HG03159 (cell line): ENCODE measurements at regions not wholly inside any gene's neighbourhood (a gene's known extent, or its start where the extent isn't known, plus 50 kb on each side); places are given as distances from the start of the nearest gene placed in this dataset.
A peak's percentile ranks its signal among the peaks of the same experiment; 100 is the strongest.

ENCODE experiments used
- ATAC-seq: cut with Tn5 transposase; IDR thresholded peaks from one replicate; pipeline ENCODE4 v1.9.1; 2021; ENCODE audit warnings: mild to moderate bottlenecking, moderate library complexity; ENCODE audit not compliant: unreplicated experiment

DNA sequence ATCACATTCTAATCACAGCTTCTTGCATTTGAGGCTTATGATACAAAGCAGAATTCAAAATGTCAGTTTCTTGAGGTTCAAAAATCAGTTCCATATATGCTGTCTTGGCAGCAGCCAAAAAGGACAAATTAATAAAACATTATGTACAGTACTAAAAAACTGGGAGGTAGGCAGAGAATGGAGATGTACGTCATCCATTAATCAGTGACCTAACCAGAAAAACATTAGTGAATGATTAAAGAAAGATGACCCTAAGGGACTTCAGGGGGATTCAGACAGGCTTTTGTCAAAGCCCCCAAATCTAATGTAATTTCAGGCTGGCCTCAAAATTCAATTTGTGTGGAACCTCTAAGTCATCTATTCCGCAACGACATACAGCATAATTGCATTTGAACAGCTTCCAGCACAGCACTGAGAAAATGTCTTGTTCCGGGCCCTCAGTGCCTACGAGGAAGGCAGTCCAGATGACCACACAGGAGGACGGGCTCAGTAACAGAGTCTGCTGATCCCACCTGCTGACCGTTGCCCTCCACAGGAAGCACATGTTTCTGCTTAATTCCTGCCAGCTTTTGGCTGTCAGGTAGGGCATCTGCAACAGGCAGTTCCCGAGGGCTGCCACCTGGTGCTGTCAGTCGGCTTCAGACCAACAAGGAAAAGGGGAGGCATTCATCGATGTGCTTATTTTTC lies 83.8 kb upstream of the HHIP start:
- ATAC-seq: no peak

DNA sequence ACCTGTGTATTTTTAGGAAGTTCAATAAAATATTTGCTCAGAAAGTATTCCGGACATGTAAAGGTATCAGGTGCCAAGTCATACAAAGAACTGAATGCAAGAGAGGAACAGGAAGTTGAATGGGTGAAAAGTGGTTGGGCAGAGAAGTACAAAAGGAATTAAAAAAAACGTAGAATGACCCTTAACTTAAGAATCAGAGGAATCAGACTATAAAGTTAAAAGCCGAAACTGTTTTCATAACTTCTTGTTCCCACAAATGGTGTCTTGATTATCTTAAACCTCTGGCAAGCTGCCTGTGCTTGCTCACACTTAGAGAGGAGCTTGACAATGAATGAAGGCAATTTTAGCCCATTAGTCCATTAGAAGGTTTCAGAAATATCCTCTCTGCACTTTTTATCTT lies 81.6 kb upstream of the HHIP start:
- ATAC-seq: no peak

DNA sequence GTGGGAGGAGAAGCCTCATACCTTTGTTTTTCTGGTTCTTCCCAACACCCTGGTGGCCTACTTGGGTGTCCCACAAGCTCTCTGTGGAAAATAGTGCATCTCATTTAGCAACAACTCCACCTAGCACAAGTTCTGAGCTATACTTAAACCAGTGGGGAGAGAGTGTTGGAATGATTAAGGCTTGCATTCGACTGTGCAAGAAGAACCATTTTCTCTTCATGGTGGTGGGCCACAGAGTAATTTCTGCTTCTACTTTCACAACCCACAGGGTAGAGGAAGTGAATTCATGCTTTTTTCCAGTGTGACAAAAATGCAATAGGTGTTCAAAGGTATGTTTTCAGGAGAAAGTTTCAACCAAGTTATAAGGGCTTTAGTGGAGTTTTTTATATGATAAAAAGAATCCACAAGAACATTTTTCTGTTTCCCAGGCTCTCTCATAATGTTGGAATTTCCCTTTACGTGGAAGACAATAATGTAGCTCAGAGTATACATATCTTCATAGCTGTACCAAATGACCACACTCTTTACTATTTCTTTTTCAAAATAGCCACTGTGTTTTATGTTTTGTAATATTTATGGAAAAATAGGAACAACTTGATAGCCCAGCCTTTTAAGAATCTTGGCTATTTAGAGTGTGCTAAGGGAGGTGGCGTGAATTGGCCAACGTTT lies 80.3 kb upstream of the HHIP start:
- peak; percentile 63 for ATAC-seq

DNA sequence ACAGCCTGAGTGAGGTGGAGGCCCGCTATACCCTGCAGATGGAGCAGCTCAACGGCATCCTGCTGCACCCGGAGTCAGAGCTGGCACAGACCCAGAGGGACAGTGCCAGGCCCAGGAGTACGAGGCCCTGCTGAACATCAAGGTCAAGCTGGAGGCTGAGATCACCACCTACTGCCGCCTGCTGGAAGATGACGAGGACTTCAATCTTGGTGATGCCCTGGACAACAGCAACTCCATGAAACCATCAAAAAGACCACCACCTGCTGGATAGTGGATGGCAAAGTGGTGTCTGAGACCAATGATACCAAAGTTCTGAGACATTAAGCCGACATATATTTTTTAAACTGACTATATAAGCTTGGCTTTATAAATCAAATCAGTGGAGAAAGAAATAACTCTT lies 73.3 kb upstream of the HHIP start:
- no peak for ATAC-seq

DNA sequence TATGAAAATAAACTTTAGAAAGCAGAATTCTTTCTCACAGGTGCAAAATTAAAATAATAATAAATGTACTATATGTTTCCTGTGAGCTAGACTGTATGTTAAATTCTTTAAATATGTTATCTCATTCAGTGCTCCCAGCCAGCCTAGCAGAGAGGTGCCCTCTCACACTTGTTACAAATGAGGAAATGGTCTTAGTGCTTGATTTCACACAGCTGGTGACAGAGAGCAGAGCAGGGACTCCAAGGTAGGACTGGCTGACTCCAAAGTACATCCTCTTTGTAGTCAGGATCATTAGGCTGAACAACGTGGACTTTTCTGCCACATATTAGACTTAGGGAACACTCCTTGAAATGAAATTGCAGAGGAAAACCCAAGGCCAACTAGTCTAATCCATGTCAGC lies 72.0 kb upstream of the HHIP start:
- peak; percentile 86 for ATAC-seq

DNA sequence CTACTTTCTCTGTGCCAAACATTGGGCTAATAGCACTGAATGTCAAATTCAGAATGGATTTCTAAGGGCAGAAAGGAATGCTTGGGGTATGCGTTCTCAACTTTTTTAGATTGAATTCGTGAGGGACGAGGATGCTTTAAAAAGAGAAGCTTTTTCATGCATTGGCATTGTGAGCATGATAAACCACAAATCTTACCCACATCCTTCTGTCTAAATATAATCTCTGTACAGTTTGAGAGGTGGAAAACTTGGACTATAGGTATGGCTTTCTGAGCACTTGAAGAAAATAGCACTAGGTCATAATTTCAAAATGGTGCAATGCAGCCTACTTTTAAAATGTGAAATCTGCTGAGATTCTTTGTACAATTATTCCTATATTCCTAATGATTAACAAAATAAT lies 71.4 kb upstream of the HHIP start:
- no peak for ATAC-seq

DNA sequence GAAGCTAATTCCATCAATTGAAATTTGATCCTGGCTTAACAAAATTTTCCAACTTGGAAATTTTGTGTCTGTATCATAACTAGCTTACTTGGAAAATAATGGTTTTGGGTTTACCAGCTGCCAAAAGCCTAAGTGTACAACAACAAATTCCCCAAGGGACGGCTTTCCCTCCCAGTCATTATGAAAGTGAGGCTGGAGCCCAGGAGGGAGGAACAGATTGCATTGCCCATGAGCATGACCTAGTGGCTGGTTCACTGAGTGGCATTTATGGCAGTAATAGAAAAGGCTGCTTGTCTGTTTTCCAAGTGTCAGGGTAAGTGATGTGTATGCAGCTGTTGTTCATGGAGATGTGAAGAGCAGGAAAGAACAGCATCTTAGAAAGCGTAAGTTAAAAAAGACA lies 70.8 kb upstream of the HHIP start:
- ATAC-seq: no peak

DNA sequence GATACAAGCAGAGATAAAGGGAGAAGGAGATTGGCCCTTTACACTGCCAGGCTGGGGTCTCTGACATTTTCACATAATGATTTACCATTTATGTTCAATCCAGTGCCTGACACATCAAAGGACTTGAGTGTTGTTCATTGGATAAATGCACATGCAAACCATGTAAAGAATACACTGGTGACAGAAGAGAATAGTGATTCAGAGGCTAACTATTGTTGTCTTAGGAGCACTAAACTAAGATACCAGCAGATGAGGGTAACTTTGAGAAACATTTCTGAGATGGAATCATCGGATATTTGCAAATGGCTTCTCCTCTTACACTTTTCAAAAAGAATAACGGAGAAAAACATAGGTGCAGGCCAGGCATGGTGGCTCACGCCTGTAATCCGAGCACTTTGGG lies 67.3 kb upstream of the HHIP start:
- ATAC-seq: no peak

DNA sequence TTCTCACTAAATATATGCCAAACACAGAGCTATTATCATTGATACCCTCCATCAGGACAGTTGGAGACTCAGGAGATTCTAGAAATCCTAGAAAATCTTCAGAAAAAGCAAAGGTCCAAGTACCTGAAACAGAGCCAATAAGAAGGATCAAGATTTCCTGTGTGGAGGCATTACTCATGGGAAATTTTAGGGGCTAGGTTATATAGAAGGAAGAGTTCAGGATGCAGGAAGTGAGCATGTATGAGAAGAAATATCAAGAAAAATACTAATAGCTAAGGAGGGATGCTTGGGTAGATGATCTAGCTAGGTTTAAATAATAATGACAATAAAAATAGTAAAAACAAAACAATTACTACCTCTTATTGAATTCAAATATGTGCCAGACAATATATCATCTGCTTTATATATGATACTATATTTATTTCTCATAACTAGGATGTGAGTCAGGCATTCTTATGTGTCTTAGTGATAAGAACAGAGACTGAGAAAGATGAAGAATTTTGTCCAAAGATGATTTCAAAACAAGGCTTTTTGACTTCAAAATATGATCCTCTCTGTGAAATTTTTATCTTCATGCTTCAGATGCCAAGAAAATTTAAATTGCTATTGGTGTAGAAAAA lies 66.4 kb upstream of the HHIP start:
- ATAC-seq: no peak

DNA sequence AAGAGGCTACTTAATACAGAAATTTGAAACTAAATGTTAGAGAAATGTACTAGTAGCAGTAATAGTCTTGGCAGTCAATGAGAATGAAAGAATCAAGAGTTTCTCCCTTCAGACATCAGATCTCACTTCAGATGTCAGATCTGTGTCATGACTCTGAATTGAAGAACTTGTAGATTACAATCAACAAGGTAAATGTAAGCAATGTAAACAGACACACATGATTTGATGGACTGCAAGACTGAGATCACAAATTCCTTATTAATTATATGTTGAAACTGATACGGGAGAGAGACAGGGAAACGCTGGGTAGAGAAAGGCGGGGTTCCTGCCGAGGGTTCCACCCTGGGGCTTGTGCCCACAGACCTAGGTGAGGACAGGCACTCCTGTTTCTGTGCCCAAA lies 65.5 kb upstream of the HHIP start:
- ATAC-seq: no peak

DNA sequence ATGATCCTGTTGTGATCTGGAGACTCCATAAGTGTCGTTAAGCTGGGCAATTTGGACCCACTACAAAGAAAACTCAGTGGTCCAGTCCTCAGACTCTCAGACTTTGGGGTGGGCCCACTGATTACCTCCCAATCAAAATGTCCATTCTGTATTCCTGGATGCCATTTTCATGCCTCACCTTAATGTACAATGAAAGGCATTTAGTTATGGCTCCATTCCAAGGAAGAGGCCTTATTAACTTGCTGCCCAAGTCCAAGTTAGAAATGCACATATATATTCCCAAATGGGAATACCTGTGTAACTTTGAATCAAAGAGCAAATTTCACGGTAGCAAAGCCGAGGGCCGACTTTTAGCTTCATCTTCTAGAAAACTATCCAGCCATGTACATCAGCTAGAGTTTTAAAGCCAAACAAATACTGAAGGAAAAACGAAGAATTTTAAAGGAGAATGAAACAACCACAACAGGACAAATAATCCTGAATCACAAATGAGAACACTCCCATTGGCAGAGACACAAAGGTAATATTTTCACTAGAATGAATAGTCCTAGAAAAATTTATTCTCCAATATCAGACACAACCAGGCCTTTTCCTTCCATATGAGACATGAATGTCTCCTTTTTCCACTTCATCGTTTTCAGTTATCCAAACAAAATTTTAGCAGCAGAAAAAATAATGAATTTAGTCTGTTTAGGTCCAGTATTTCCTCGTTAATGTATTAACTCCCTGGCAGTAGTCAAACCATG lies 63.7 kb upstream of the HHIP start:
- ATAC-seq: no peak

DNA sequence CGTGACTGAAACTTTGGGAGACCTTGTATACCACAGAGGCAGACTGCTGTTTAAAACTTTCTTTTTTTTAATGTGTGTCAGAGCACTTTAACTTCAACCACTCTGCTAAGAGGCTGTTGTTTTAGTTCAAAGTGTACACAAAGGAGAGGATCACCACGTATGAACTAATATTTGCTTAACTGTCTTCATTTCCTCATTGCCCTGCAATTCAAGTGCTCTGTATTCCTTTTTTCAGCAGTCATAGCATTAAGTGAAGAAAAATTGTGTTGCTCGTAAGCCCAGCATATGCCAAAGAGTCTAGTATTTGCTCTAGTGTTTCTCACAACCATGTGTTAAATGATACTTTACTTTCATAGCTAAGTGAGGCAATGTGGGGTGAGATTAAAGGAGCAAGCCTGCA lies 63.0 kb upstream of the HHIP start:
- no peak for ATAC-seq

DNA sequence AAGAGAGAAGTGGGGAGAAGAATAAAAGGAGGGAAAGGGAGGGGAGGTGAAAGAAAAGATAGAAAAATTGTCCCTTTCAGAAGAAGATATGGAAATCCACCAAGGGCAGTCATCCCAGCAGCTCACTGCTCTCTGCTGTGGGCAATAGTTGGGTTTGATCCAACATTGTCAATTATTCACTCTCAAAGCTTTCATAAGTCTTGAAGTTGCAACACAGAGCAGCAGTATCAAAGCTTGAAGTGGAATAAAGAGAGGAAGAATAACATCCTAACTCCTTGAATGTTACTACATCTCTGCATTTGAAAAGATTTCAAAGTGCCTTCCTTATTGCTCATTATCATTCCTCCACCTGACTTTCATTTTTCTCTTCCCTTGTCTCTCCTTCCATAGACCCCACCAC lies 62.3 kb upstream of the HHIP start:
- ATAC-seq: no peak

DNA sequence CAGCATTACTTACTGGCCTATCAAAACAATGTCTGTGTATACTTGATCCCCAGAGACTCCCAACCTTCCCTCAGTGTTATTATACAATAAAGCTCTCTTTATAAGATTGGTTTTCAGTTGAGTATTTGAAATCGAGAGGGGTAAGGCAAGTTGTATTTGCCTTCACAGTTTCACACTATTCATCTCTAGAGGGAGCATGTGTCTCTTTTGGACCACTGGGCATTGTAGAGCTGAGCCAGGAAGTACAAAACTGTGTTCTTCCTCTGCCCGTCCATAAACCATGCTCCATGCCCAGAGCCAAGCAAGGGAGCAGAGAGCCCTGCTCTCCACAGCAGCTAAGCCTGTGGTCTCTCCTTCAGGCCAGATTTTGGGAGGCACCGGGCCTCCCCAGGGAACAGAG lies 61.5 kb upstream of the HHIP start:
- no peak for ATAC-seq

DNA sequence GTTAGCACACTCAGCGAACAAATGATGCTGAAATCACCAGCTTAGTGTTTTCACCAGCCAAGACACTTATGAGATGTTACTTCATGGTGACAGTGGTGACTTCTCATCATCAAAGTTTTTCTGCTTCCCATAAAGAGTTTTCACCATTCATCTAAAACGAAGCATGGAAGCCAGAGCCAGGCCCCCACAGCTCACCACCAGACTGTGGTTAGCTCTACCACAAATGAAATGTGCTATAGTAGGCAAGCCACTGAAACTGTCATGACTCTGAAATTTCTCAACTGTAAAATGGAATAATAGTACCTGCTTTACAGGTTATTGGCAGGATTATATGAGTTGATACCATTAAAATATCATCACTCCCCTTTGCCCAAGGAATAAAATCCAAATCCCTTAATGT lies 56.4 kb upstream of the HHIP start:
- peak; percentile 51 for ATAC-seq

DNA sequence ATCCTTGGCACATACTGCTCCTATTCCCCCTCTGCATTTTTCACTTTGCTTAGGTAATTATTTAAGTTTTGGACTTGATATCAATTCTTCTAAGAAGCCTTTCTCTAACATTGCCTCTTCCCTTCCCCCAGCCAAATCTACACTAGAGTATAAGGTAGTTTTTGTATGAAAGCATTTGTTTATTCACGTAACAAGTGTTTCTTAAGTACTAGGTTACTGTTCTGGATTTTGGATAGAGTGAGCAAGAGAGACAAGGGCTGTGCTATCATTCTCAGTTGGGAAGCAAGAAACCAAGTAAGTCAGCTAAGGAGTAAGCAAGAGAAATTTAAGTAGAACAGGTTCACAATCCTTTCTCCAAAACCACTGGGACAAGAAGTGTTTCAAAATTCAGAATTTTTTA lies 55.9 kb upstream of the HHIP start:
- ATAC-seq: no peak

DNA sequence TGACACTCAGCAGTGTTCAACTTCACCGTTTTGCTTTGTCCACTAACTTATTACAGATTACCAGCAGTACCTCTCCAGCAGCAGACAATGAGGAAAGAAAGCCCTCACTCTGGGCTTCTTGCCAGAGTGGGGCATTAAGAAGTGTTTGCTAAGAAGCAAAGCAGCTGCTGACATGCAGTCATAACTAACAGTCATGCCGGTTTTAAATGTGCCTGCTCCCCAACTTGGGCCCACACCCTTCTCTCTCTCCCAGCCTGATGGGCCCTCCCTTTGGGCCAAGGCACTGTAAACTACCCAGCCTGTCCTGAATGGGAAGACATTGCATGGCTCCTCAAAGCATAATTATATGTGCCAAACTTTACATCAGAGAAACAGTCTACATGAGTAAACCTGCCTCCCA lies 54.6 kb upstream of the HHIP start:
- no peak for ATAC-seq

DNA sequence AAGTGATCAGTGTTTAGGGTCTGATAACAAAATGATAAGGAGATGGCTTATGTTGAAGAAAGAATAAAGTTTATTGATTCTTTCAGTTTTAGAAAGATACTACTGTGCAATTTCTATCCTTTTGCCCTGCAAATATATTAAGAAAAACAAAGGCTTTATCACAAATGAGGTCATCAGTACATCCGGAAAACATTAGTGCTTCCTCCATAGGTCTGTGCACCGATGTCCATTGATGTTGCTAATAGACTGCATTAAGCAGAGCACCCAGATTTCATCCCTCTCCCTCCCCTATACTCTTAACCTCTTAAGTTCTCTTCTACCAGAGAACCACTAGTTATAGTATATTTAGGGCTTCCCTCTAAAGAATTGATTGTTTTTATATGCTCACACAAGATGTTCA lies 53.7 kb upstream of the HHIP start:
- no peak for ATAC-seq

DNA sequence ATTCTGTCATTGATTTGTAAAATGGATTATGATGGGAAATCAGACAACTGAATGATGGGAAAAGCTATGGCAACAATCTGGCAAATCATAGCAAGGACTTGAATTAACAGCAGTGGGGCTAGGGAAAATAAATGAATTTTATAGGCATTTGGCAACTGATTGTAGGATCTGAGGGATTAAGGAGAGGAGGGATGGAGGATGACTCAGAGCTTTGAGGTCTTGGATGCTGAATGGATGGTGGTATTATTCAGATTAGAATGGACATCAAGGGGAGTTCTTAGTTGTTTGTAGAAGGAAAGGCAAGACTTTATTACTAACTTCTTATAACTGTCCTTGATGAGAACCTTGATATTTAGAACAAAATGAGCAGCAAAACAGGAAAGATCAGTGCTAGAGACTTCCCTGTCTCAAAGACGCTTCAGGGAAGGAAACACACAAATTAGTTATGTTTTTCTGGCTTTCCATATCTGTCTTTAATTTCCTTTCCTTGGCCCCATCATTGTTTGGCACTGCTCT lies 51.4 kb upstream of the HHIP start:
- ATAC-seq: no peak

DNA sequence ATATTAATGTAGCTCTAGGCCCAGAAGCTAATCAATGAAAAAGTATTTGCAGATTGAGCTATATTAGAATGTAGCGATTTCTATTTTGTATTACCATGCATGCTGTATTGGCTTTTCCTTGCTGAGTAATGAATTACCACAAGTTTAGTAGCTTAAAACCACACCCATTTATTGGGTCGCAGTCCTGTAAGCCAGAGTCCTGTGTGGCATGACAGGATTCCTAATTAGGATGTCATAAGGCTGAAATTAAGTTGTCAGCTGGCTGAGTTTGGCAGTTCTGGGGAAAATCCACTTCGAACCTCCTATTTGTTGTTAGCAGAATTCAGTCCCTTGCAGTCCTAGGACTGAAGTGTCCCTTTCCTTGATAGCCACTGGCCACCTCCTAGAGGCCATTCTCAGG lies 50.3 kb upstream of the HHIP start:
- ATAC-seq: no peak
